ENCODE measurements at regions not wholly inside any gene's neighbourhood (a gene's known extent, or its start where the extent isn't known, plus 50 kb on each side); places are given as distances from the start of the nearest gene placed in this dataset.

DNA sequence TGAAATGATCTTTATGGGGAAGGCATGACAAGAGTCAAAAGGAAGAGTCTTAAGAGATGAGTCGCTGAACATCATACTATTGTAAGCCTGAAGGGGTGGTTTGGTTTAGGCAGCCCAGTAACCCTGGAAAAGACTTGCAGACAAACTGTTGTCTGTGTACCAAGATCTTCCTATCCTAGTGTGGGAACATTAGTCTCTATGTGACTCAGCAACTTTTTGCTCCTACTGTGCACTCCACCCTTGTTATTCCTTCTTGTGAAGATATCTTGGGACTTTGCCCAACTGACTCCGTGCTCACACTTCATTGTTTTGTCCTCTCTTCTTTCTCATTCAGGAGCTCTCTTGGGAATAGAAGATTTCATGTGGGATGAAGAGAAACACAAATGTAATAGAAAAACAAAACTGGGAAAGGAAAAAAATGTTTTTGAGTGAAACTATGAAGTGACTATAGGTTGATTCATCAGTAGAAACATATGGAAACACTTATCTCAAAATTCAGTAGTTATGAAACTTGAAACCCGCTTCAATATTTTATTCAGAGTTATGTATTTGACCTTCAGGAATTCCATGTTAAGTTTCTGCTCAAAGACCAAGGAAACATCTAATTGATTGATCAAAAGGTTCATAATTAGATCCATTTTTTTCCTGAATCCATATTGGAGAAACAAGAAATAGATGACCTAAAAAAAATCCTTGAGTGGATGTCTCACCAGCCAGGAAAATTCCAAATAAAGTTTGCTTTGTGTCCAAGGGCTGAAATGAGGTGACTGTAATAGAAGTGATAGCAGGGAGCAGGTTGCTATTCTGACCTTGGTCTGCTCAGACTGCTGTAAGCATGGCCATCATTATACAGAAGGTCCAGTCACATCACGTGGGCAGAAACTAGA lies 67.2 kb downstream of the BTG1 start:
- TF ChIP-seq, protein P1, sequence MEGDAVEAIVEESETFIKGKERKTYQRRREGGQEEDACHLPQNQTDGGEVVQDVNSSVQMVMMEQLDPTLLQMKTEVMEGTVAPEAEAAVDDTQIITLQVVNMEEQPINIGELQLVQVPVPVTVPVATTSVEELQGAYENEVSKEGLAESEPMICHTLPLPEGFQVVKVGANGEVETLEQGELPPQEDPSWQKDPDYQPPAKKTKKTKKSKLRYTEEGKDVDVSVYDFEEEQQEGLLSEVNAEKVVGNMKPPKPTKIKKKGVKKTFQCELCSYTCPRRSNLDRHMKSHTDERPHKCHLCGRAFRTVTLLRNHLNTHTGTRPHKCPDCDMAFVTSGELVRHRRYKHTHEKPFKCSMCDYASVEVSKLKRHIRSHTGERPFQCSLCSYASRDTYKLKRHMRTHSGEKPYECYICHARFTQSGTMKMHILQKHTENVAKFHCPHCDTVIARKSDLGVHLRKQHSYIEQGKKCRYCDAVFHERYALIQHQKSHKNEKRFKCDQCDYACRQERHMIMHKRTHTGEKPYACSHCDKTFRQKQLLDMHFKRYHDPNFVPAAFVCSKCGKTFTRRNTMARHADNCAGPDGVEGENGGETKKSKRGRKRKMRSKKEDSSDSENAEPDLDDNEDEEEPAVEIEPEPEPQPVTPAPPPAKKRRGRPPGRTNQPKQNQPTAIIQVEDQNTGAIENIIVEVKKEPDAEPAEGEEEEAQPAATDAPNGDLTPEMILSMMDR (IDR thresholded peaks at IDR 0.05; ENCODE audit: insufficient read depth, low read length, poor library complexity, severe bottlenecking): no peak
- no peak for TF ChIP-seq EZH2phosphoT487 (conservative IDR thresholded peaks at IDR 0.05; ENCODE audit: low read length)

Measured in SU-DHL-6 (cell line).